ENCODE measurements at regions not wholly inside any gene's neighbourhood (a gene's known extent, or its start where the extent isn't known, plus 50 kb on each side); places are given as distances from the start of the nearest gene placed in this dataset.

DNA sequence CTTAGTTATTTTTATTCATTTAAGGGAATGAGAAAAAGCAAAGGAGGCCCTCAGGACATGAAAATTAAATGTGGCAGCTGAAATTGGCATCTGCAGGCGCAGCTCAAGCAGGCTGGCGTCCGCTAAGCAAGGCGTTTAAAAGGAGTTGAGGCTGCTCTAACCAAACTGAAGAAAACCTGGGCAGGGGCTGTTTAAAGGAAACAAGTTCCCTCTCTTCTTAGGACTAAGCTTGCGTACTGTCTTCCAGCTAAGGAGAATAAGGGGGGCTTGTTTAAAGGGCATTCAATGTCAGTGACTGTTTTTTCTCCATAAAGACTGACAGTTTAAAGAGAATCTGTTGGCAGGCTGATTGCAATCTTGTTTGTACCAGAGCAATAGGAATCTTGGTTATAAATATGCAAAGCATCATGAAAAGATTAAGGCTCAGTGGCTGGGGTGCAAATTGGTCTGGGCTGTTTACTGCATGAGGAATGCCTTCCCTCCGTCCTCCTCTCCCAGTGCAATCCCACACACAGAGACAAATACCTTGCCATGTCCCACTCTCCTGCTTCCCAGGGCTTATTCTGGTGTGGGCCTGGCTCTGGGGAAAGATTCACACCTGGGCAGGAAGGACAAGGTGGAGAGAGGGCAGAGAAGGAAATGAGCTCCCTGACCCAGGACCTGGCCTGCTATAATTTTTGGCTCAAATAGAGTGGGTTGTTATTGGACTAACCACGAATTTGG is 85.9 kb upstream of the LIFR start:
- TF ChIP-seq, protein P1, sequence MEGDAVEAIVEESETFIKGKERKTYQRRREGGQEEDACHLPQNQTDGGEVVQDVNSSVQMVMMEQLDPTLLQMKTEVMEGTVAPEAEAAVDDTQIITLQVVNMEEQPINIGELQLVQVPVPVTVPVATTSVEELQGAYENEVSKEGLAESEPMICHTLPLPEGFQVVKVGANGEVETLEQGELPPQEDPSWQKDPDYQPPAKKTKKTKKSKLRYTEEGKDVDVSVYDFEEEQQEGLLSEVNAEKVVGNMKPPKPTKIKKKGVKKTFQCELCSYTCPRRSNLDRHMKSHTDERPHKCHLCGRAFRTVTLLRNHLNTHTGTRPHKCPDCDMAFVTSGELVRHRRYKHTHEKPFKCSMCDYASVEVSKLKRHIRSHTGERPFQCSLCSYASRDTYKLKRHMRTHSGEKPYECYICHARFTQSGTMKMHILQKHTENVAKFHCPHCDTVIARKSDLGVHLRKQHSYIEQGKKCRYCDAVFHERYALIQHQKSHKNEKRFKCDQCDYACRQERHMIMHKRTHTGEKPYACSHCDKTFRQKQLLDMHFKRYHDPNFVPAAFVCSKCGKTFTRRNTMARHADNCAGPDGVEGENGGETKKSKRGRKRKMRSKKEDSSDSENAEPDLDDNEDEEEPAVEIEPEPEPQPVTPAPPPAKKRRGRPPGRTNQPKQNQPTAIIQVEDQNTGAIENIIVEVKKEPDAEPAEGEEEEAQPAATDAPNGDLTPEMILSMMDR (IDR thresholded peaks at IDR 0.05), result no peak
- TF ChIP-seq POLR2AphosphoS5 (IDR thresholded peaks at IDR 0.05), result peak in 1 of 3 donors; percentile 44
- TF ChIP-seq POLR2A (IDR thresholded peaks at IDR 0.05), result no peak

All from breast epithelium (tissue), 3 donors.